ENCODE measurements at regions not wholly inside any gene's neighbourhood (a gene's known extent, or its start where the extent isn't known, plus 50 kb on each side); places are given as distances from the start of the nearest gene placed in this dataset.

DNA sequence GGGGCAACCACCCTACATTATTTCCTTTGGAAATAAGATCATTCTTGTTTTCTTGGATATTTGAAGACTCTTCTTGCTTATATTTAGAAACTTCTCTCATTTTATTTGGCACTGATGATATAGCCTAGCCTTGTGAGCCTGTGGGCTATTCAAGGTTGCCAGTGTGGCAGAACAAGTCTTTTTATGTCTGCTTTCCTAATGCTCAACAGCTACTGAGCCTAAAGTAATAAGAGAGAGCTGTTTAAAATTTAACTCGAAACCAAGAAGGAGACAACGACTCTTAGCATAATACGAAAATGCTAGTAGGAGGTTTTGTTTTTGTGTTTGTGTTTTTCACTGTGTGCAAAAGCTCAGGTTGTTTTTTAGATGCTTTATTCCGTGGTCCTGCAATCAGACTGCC is 104.0 kb upstream of the CPM start:
- DNase-seq, result no peak
- no peaks in the 10 kb centered on the region for H3K4me1 Mint-ChIP-seq (ENCODE audit: low read depth, unreplicated experiment)
- TF ChIP-seq, protein P1, sequence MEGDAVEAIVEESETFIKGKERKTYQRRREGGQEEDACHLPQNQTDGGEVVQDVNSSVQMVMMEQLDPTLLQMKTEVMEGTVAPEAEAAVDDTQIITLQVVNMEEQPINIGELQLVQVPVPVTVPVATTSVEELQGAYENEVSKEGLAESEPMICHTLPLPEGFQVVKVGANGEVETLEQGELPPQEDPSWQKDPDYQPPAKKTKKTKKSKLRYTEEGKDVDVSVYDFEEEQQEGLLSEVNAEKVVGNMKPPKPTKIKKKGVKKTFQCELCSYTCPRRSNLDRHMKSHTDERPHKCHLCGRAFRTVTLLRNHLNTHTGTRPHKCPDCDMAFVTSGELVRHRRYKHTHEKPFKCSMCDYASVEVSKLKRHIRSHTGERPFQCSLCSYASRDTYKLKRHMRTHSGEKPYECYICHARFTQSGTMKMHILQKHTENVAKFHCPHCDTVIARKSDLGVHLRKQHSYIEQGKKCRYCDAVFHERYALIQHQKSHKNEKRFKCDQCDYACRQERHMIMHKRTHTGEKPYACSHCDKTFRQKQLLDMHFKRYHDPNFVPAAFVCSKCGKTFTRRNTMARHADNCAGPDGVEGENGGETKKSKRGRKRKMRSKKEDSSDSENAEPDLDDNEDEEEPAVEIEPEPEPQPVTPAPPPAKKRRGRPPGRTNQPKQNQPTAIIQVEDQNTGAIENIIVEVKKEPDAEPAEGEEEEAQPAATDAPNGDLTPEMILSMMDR (IDR thresholded peaks at IDR 0.05; ENCODE audit: unreplicated experiment), result no peak
- H3K27me3 Mint-ChIP-seq (ENCODE audit: unreplicated experiment), result no peaks in the 10 kb centered on the region
- CTCF ChIA-PET, result interaction anchor here (0.7 to 1.5 kb wide), 3 partner anchors 16 to 90 kb away, joined by 3 to 5 read pairs (median 4); no protein-coding TSS in a partner anchor
- intact Hi-C loops (cut with micrococcal nuclease; ENCODE audit: unreplicated experiment), result no loop called here
- peaks cover 3% of the 10 kb centered on the region for H3K36me3 Mint-ChIP-seq (ENCODE audit: insufficient read depth, unreplicated experiment)
- no TSS peak for BruUV-seq (replicated peaks)
- H3K4me3 Mint-ChIP-seq (ENCODE audit: low read depth, unreplicated experiment), result no peak overlapping the region
- H3K27ac Mint-ChIP-seq (ENCODE audit: unreplicated experiment), result no peak overlapping the region
- H3K9me3 Mint-ChIP-seq (ENCODE audit: low read depth, unreplicated experiment), result no peaks in the 10 kb centered on the region

DNA sequence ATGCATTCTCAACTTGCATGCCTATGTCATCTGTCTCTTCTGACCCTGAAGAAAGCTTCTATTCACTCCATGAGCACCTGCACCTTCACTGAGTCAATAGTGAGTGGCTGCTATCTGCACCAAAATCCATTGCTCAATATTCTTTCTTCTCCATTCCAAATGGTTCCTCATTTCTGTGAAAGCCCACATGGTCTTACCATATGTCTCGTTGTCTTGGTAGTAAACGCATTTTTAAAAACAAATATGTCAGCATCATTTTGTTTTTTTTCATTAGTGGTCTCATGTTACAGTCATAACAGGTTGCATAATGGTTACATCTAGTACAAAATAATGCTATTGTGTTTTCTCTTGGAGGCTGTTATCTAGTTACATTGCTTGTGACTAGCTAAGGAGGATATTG is 106.9 kb upstream of the CPM start:
- no peak overlapping the region for H3K27ac Mint-ChIP-seq (ENCODE audit: unreplicated experiment)
- H3K9me3 Mint-ChIP-seq (ENCODE audit: low read depth, unreplicated experiment), result no peaks in the 10 kb centered on the region
- BruUV-seq (replicated peaks), result no TSS peak
- no peaks in the 10 kb centered on the region for H3K27me3 Mint-ChIP-seq (ENCODE audit: unreplicated experiment)
- no peak for DNase-seq
- intact Hi-C loops (cut with micrococcal nuclease; ENCODE audit: unreplicated experiment), result no loop called here
- TF ChIP-seq, protein P1 (IDR thresholded peaks at IDR 0.05; ENCODE audit: unreplicated experiment), result no peak
- H3K36me3 Mint-ChIP-seq (ENCODE audit: insufficient read depth, unreplicated experiment), result peaks cover 3% of the 10 kb centered on the region
- peaks cover 9% of the 10 kb centered on the region for H3K4me1 Mint-ChIP-seq (ENCODE audit: low read depth, unreplicated experiment)
- CTCF ChIA-PET, result no interaction called here
- no peak overlapping the region for H3K4me3 Mint-ChIP-seq (ENCODE audit: low read depth, unreplicated experiment)

DNA sequence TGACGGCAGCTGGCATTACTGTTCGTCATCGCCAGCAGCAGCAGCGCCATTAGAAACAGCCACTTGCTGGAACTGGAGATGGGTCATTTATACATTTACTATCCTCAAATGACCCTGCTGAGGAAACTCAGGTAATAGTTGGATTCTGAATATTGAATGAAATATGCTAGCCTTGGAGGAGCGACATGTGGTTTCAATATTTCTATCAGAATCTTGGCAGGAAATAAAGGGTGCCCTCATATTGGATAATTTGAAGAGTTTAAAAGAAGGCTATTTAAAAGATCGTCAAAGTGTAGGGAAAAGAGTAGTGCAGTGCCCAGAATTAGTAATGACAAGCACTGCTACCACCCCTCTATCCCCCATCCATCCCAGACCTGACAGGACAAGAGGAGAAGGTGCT is 109.6 kb upstream of the CPM start:
- no peak overlapping the region for H3K4me3 Mint-ChIP-seq (ENCODE audit: low read depth, unreplicated experiment)
- CTCF ChIA-PET, result interaction anchor here (0.6 kb wide), 1 partner anchor 18 kb away, joined by 4 read pairs; no protein-coding TSS in a partner anchor
- TF ChIP-seq, protein P1 (IDR thresholded peaks at IDR 0.05; ENCODE audit: unreplicated experiment), result no peak
- no peaks in the 10 kb centered on the region for H3K9me3 Mint-ChIP-seq (ENCODE audit: low read depth, unreplicated experiment)
- H3K4me1 Mint-ChIP-seq (ENCODE audit: low read depth, unreplicated experiment), result peaks cover 9% of the 10 kb centered on the region
- DNase-seq, result no peak
- H3K36me3 Mint-ChIP-seq (ENCODE audit: insufficient read depth, unreplicated experiment), result peaks cover 2% of the 10 kb centered on the region
- BruUV-seq (replicated peaks), result no TSS peak
- H3K27ac Mint-ChIP-seq (ENCODE audit: unreplicated experiment), result no peak overlapping the region
- no peaks in the 10 kb centered on the region for H3K27me3 Mint-ChIP-seq (ENCODE audit: unreplicated experiment)
- intact Hi-C loops (cut with micrococcal nuclease; ENCODE audit: unreplicated experiment), result no loop called here

DNA sequence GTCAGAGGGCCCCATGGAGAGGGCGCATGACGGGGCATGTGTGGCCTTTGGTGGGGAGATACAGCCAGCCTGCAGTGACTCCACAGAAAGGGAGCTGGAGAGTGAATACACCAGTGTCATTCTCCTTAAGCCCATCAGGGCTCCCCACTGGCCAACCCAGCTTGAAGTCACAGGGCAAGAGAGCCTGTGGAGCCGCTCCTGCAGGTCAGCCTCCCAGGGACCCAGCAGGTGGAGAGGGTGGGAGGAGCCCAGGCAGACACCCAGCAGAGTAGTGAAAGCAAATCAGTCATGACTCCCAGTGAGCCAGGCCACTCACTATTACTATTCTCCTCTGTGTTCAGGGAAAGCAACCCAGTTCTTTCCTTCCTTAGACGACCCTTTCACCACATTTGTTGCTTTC is 110.0 kb upstream of the CPM start:
- H3K9me3 Mint-ChIP-seq (ENCODE audit: low read depth, unreplicated experiment), result no peaks in the 10 kb centered on the region
- TF ChIP-seq, protein P1 (IDR thresholded peaks at IDR 0.05; ENCODE audit: unreplicated experiment), result no peak
- peaks cover 9% of the 10 kb centered on the region for H3K4me1 Mint-ChIP-seq (ENCODE audit: low read depth, unreplicated experiment)
- H3K4me3 Mint-ChIP-seq (ENCODE audit: low read depth, unreplicated experiment), result no peak overlapping the region
- no TSS peak for BruUV-seq (replicated peaks)
- no peaks in the 10 kb centered on the region for H3K27me3 Mint-ChIP-seq (ENCODE audit: unreplicated experiment)
- no peak for DNase-seq
- intact Hi-C loops (cut with micrococcal nuclease; ENCODE audit: unreplicated experiment), result no loop called here
- H3K36me3 Mint-ChIP-seq (ENCODE audit: insufficient read depth, unreplicated experiment), result no peaks in the 10 kb centered on the region
- CTCF ChIA-PET, result interaction anchor here (0.6 kb wide), 1 partner anchor 19 kb away, joined by 4 read pairs; no protein-coding TSS in a partner anchor
- H3K27ac Mint-ChIP-seq (ENCODE audit: unreplicated experiment), result no peak overlapping the region
